ENCODE measurements at regions not wholly inside any gene's neighbourhood (a gene's known extent, or its start where the extent isn't known, plus 50 kb on each side); places are given as distances from the start of the nearest gene placed in this dataset.
A peak's percentile ranks its signal among the peaks of the same experiment; 100 is the strongest.
"Not testable (repeated sequence)": the region's sequence is repeated elsewhere in the genome, so short reads cannot be mapped to it uniquely, and the experiment has no call there.

DNA sequence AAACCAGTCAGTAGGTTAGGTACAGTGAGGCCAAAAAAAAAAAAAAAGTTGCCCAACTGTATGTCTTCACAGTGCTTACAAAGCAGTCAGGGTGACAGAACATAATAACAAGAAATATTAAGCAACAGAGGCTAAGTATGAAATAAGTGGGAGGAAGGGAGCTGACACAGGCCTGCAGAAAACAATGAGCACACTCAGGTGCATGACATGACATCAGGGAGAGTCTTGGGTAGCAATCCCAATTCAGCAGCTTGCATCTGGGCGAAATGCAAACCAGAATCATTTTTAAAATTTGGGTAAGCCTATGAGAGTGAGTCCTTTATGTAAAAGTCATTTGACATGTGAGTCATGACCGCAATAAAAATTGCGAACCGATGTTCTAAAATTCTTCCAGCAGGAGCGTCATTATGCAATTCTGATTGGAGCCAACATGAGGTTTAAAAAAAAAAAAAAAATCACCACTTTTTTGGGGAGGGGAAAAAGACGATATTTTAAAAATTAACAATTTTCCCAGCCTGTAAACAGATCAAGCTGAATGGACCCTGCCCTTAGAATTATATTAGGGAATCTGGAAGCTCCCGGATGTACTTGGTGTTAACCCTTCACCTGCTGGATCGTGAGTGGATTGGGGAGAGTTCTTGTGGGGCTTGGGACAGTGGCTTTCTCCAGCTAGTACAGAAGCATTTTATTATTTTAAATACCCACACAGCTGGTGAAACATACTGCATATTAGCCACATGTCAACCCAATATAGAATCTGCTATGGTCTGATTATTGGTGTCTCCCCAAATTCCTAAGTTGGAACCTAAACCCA is 127.9 kb downstream of the NPIPB5 start:
- H3K27me3 ChIP-seq = peaks cover 0 to 6% (median 3%) of the 10 kb centered on the region in 3 donors
- H3K4me1 ChIP-seq = no peaks in the 10 kb centered on the region
- ATAC-seq = peak in 1 of 2 donors; percentile 55

DNA sequence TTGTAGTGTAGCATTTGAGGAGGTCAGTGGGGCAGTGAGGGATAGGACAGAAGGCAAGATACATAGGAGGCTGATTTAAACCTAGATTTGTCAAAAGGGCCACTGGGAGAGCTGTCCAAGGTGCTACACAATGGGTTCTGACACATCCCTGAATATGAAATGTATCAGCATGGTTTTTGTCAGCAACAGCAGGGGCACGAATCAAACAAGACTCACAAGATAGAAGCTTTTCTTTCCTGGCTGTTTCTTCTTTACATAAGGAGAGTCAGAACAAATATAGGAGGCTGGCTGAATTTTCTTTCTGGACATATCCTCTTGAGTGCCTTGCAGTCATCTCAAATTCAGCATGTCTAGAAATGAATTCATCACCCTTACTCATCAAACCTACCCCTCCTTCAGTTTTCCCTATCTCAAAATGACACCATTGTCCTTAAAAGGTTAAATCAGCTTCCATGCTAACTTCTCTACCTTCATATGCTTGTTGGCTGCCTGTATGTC is 130.5 kb downstream of the NPIPB5 start:
- in situ Hi-C loops (cut with MboI; ENCODE audit: low sequenced_read_pairs in 4 of 4) (no loop called here), intact Hi-C loops (cut with DNase I; ENCODE audit: low total_unique reads) (no loop called here)
- no peak for ATAC-seq
- Histone ChIP-seq H3K27me3 (peaks cover 0 to 15% (median 9%) of the 10 kb centered on the region in 3 donors), H3K4me1 (no peaks in the 10 kb centered on the region), H3K4me3 (no peak overlapping the region), H3K9me3 (no peaks in the 10 kb centered on the region), H3K27ac (no peak overlapping the region), H3K36me3 (no peaks in the 10 kb centered on the region)
- no peak for DNase-seq
- no peak for TF ChIP-seq POLR2A (IDR thresholded peaks at IDR 0.05)
- TF ChIP-seq, protein P1, sequence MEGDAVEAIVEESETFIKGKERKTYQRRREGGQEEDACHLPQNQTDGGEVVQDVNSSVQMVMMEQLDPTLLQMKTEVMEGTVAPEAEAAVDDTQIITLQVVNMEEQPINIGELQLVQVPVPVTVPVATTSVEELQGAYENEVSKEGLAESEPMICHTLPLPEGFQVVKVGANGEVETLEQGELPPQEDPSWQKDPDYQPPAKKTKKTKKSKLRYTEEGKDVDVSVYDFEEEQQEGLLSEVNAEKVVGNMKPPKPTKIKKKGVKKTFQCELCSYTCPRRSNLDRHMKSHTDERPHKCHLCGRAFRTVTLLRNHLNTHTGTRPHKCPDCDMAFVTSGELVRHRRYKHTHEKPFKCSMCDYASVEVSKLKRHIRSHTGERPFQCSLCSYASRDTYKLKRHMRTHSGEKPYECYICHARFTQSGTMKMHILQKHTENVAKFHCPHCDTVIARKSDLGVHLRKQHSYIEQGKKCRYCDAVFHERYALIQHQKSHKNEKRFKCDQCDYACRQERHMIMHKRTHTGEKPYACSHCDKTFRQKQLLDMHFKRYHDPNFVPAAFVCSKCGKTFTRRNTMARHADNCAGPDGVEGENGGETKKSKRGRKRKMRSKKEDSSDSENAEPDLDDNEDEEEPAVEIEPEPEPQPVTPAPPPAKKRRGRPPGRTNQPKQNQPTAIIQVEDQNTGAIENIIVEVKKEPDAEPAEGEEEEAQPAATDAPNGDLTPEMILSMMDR (IDR thresholded peaks at IDR 0.05 in 4 of 5, conservative IDR thresholded peaks at IDR 0.05 in 1 of 5) = no peak

More for the DNA sequence above, 127.9 kb downstream of the NPIPB5 start:
- in situ Hi-C loops (cut with MboI; ENCODE audit: low sequenced_read_pairs in 4 of 4) (no loop called here), intact Hi-C loops (cut with DNase I; ENCODE audit: low total_unique reads) (no loop called here)
- H3K27ac ChIP-seq = no peak overlapping the region
- H3K9me3 ChIP-seq = no peaks in the 10 kb centered on the region
- DNase-seq = no peak
- no peaks in the 10 kb centered on the region for H3K36me3 ChIP-seq
- TF ChIP-seq, protein P1 (IDR thresholded peaks at IDR 0.05 in 4 of 5, conservative IDR thresholded peaks at IDR 0.05 in 1 of 5) = no peak
- no peak for TF ChIP-seq POLR2A (IDR thresholded peaks at IDR 0.05)
- no peak overlapping the region for H3K4me3 ChIP-seq

DNA sequence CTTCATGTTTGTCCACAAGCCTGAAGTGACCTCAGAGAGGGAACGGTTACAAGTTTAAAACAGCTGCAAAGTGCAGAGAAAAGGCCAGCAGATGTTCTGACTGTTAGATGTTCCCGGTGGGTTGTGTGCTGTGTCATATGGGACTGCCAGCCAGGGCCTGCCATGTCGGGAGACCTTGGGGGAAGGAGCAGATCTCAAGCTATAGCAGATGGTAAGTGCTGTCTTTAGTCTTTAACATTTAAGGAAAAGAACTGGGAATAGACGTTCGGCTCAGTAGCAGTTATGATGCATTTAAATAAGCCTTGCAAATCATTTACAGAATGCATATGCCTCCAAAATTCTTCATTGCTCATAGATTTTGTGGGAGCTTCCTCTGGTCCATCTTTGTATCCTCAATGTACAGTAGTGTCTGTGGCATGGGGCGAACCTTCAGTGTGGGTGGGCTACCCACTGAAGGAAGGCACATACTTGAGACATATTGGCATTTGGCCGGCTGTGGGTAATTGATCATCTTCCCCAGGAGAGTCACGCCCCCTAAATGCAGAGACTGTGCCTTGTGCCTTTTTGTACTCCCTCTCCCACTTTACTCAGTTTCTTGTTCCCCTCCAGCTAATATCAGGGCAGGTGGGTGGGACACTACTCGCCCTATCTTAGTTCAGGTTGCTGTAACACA is 131.9 kb downstream of the NPIPB5 start:
- Histone ChIP-seq H3K4me3 (no peak overlapping the region), H3K27ac (no peak overlapping the region), H3K9me3 (no peaks in the 10 kb centered on the region), H3K27me3 (peaks cover 0 to 14% (median 11%) of the 10 kb centered on the region in 3 donors), H3K36me3 (no peaks in the 10 kb centered on the region), H3K4me1 (no peaks in the 10 kb centered on the region)
- DNase-seq = no peak
- TF ChIP-seq POLR2A (IDR thresholded peaks at IDR 0.05) = no peak
- TF ChIP-seq, protein P1 (IDR thresholded peaks at IDR 0.05 in 4 of 5, conservative IDR thresholded peaks at IDR 0.05 in 1 of 5) = no peak
- in situ Hi-C loops (cut with MboI; ENCODE audit: low sequenced_read_pairs in 4 of 4) (no loop called here), intact Hi-C loops (cut with DNase I; ENCODE audit: low total_unique reads) (no loop called here)
- no peak for ATAC-seq

DNA sequence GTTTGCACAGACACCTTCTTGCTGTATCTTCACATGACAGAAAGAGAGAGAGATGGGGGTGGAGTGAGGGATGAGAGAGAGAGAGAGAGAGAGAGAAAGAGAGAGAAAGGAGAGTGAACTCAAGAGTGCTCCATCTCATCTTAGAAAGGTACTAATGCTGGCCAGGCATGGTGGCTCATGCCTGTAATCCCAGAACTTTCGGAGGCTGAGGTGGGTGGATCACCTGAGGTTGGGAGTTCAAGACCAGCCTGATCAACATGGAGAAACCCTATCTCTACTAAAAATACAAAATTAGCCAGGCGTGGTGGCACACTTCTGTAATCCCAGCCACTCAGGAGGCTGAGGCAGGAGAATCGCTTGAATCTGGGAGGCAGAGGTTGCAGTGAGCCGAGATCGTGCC is 132.5 kb downstream of the NPIPB5 start:
- DNase-seq; H3K9me3 ChIP-seq; H3K36me3 ChIP-seq; H3K27ac ChIP-seq; H3K4me3 ChIP-seq; intact Hi-C loops (cut with DNase I; ENCODE audit: low total_unique reads); in situ Hi-C loops (cut with MboI; ENCODE audit: low sequenced_read_pairs in 4 of 4); H3K4me1 ChIP-seq; ATAC-seq: not testable (repeated sequence)
- H3K27me3 ChIP-seq = peaks cover 0 to 15% (median 13%) of the 10 kb centered on the region in 3 donors

DNA sequence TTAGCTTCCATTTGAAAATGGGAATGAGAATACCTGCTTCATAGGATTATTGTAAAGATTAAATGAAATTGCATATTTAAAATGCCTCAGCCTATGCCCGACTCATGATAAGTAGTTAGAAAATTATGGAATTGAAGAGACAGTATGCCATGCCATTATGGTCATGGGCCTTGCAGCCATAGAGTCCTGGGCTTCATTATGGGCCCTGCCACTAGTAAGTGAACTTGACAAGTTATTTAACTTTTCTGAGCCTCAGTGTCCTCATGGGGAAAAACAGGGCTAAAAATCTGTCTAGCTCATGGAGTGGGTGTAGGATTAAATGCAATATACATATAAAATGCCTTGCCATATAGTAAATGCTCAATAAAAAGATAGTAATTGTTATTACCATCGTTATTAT is 133.2 kb downstream of the NPIPB5 start:
- ATAC-seq (no peak), DNase-seq (no peak)
- no peaks in the 10 kb centered on the region for H3K9me3 ChIP-seq
- peaks cover 0 to 15% (median 14%) of the 10 kb centered on the region in 3 donors for H3K27me3 ChIP-seq
- TF ChIP-seq, protein P1 (IDR thresholded peaks at IDR 0.05 in 4 of 5, conservative IDR thresholded peaks at IDR 0.05 in 1 of 5) = no peak
- TF ChIP-seq POLR2A (IDR thresholded peaks at IDR 0.05) = no peak
- in situ Hi-C loops (cut with MboI; ENCODE audit: low sequenced_read_pairs in 4 of 4) = no loop called here
- no peak overlapping the region for H3K27ac ChIP-seq
- H3K4me1 ChIP-seq = no peaks in the 10 kb centered on the region
- no peaks in the 10 kb centered on the region for H3K36me3 ChIP-seq
- H3K4me3 ChIP-seq = no peak overlapping the region
- intact Hi-C loops (cut with DNase I; ENCODE audit: low total_unique reads) = no loop called here

All from gastrocnemius medialis (tissue), 4 donors.